ENCODE measurements at regions not wholly inside any gene's neighbourhood (a gene's known extent, or its start where the extent isn't known, plus 50 kb on each side); places are given as distances from the start of the nearest gene placed in this dataset.

GRCh38 chr6:144575327-144575726 lies 290.2 kb downstream of the UTRN start:
- H3K27ac ChIP-seq: no peak overlapping the region

DNA sequence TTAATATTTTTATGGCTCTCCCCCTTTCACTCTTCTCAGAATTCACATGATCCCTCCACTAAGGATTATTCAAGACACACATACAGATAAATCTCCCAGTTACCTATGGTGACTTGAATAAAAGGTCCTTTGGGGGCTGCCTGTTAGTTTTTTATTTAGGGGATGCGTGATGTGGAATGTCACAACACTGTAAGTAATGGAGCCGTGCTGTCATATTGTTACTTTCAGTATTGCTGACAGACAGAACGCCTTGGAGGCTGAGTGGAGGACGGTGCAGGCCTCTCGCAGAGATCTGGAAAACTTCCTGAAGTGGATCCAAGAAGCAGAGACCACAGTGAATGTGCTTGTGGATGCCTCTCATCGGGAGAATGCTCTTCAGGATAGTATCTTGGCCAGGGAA lies 291.7 kb downstream of the UTRN start:
- TF ChIP-seq ZFX (IDR thresholded peaks at IDR 0.05; ENCODE audit: borderline replicate concordance): no peak
- no peak for TF ChIP-seq CTCF (IDR thresholded peaks at IDR 0.05)

More at GRCh38 chr6:144575327-144575726, 290.2 kb downstream of the UTRN start:
- no peak for TF ChIP-seq ZFX (IDR thresholded peaks at IDR 0.05; ENCODE audit: borderline replicate concordance)
- no peak for TF ChIP-seq CTCF (IDR thresholded peaks at IDR 0.05)

DNA sequence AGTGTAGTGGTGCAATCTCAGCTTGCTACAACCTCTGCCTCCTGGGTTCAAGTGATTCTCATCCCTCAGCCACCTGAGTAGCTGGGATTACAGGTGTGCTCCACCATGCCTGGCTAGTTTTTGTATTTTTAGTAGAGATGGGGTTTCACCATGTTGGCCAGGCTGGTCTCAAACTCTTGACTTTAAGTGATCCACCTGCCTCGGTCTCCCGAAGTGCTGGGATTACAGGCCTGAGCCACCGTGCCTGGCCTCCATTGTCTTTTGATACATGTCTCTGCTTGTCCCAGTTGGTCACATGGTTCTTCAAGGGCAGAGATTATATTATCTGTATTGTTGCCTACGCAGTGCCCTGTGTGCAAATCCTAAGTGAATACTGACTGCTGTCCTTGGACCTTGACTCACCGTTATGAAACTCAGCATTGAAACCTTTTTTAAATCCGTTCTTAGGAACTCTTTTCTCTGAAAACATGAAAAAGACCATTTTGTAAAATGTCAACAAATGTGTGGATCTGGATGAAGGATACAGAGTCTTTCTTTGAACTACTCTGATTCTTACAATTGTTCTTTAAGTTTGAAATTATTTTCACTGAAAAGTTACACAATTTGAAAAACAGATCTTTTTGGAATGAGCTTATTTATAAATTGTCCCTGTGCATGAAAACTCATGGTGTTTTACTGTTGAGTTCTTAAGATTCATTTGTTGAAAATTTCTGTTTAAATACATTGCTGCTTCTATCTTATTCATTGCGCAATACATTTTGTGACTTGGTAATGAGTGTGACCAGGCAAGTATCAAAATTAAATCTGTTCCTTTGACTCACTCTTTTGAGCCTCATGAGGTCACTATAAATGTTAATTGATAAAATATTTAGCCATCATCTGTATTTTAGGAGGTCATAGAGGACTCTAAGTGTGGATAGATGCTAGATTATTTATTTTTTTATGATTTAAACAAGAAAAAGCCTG lies 293.5 kb downstream of the UTRN start:
- TF ChIP-seq ZFX (IDR thresholded peaks at IDR 0.05; ENCODE audit: borderline replicate concordance) (no peak), CTCF (IDR thresholded peaks at IDR 0.05) (no peak)
- H3K27ac ChIP-seq: no peak overlapping the region

More for the DNA sequence above, 291.7 kb downstream of the UTRN start:
- no peak overlapping the region for H3K27ac ChIP-seq

GRCh38 chr6:144580039-144580438 lies 294.9 kb downstream of the UTRN start:
- H3K27ac ChIP-seq: no peak overlapping the region
- no peak for TF ChIP-seq CTCF (IDR thresholded peaks at IDR 0.05)
- no peak for TF ChIP-seq ZFX (IDR thresholded peaks at IDR 0.05; ENCODE audit: borderline replicate concordance)

- TF ChIP-seq ZFX (IDR thresholded peaks at IDR 0.05; ENCODE audit: borderline replicate concordance): no peak
- H3K27ac ChIP-seq: no peak overlapping the region
Measured at GRCh38 chr6:144580771-144581170, 295.6 kb downstream of the UTRN start.

GRCh38 chr6:144581812-144582537 lies 296.8 kb downstream of the UTRN start:
- no peak overlapping the region for H3K27ac ChIP-seq
- TF ChIP-seq CTCF (IDR thresholded peaks at IDR 0.05) (peak; percentile 81), ZFX (IDR thresholded peaks at IDR 0.05; ENCODE audit: borderline replicate concordance) (no peak)

GRCh38 chr6:144582939-144583613 lies 297.9 kb downstream of the UTRN start:
- TF ChIP-seq CTCF (IDR thresholded peaks at IDR 0.05) (no peak), ZFX (IDR thresholded peaks at IDR 0.05; ENCODE audit: borderline replicate concordance) (no peak)
- H3K27ac ChIP-seq: no peak overlapping the region

Measured in 22Rv1 (cell line).